ENCODE measurements at regions not wholly inside any gene's neighbourhood (a gene's known extent, or its start where the extent isn't known, plus 50 kb on each side); places are given as distances from the start of the nearest gene placed in this dataset.
A peak's percentile ranks its signal among the peaks of the same experiment; 100 is the strongest.

- Histone ChIP-seq H3K9ac (ENCODE audit: low read length) (no peak overlapping the region), H3K27ac (ENCODE audit: low read depth, low read length) (no peak overlapping the region), H3K79me1 (ENCODE audit: low read length) (no peaks in the 10 kb centered on the region), H3K14ac (ENCODE audit: low read length) (no peak overlapping the region), H2BK120ac (ENCODE audit: insufficient read depth, low read length, poor library complexity) (no peak overlapping the region), H3K4me2 (ENCODE audit: low read length) (no peak overlapping the region), H4K91ac (ENCODE audit: low read depth, low read length) (no peak overlapping the region), H4K8ac (ENCODE audit: low read depth, low read length) (no peak overlapping the region), H3K79me2 (ENCODE audit: control insufficient read depth, insufficient read depth, low read length, poor library complexity) (no peaks in the 10 kb centered on the region), H3K4ac (ENCODE audit: low read depth, low read length) (no peak overlapping the region), H3K18ac (ENCODE audit: low read length) (no peak overlapping the region), H3K4me3 (ENCODE audit: low read depth, low read length) (no peak overlapping the region), H3K36me3 (ENCODE audit: control insufficient read depth in 1 of 2, insufficient read depth in 2 of 2, low read length in 2 of 2) (no peaks in the 10 kb centered on the region), H3K4me1 (ENCODE audit: control insufficient read depth in 1 of 2, insufficient read depth in 2 of 2, low read length in 2 of 2) (peaks cover 0 to 2% of the 10 kb centered on the region in 2 experiments), H2BK5ac (ENCODE audit: low read depth, low read length, poor library complexity) (no peak overlapping the region), H2AK5ac (ENCODE audit: low read length) (no peak overlapping the region), H2BK12ac (ENCODE audit: low read length) (no peak overlapping the region), H3K23ac (ENCODE audit: low read length) (no peak overlapping the region), H2AFZ (ENCODE audit: insufficient read depth, low read length, poor library complexity) (no peak overlapping the region), H4K12ac (ENCODE audit: low read depth, low read length) (no peak overlapping the region), H3K27me3 (ENCODE audit: insufficient read depth, low read length) (no peaks in the 10 kb centered on the region), H3K9me3 (ENCODE audit: insufficient read depth, low read depth, low read length) (peaks cover 8% of the 10 kb centered on the region)
- no peak for DNase-seq
- WGBS (ENCODE audit: extremely low coverage, insufficient coverage, insufficient read length): no CpG with 5 or more reads among the region's 4 CpGs
Observed at GRCh38 chr7:107233-107632, 85.1 kb upstream of the FAM20C start.

GRCh38 chr7:107907-108306, 84.5 kb upstream of the FAM20C start:
- Histone ChIP-seq H3K27me3 (ENCODE audit: insufficient read depth, low read length) (no peaks in the 10 kb centered on the region), H4K8ac (ENCODE audit: low read depth, low read length) (no peak overlapping the region), H3K36me3 (ENCODE audit: control insufficient read depth in 1 of 2, insufficient read depth in 2 of 2, low read length in 2 of 2) (no peaks in the 10 kb centered on the region), H3K9ac (ENCODE audit: low read length) (no peak overlapping the region), H4K91ac (ENCODE audit: low read depth, low read length) (no peak overlapping the region), H3K4me1 (ENCODE audit: control insufficient read depth in 1 of 2, insufficient read depth in 2 of 2, low read length in 2 of 2) (no peaks in the 10 kb centered on the region), H4K12ac (ENCODE audit: low read depth, low read length) (no peak overlapping the region), H2AK5ac (ENCODE audit: low read length) (no peak overlapping the region), H2AFZ (ENCODE audit: insufficient read depth, low read length, poor library complexity) (no peak overlapping the region), H3K4me2 (ENCODE audit: low read length) (no peak overlapping the region), H2BK5ac (ENCODE audit: low read depth, low read length, poor library complexity) (no peak overlapping the region), H2BK120ac (ENCODE audit: insufficient read depth, low read length, poor library complexity) (no peak overlapping the region), H3K4me3 (ENCODE audit: low read depth, low read length) (peak overlapping the region; percentile 17), H3K27ac (ENCODE audit: low read depth, low read length) (no peak overlapping the region), H3K9me3 (ENCODE audit: insufficient read depth, low read depth, low read length) (peaks cover 8% of the 10 kb centered on the region), H3K18ac (ENCODE audit: low read length) (no peak overlapping the region), H3K79me1 (ENCODE audit: low read length) (no peaks in the 10 kb centered on the region), H2BK12ac (ENCODE audit: low read length) (no peak overlapping the region), H3K79me2 (ENCODE audit: control insufficient read depth, insufficient read depth, low read length, poor library complexity) (no peaks in the 10 kb centered on the region), H3K14ac (ENCODE audit: low read length) (no peak overlapping the region), H3K23ac (ENCODE audit: low read length) (no peak overlapping the region), H3K4ac (ENCODE audit: low read depth, low read length) (no peak overlapping the region)
- no peak for DNase-seq
- no CpG with 5 or more reads among the region's 3 CpGs for WGBS (ENCODE audit: extremely low coverage, insufficient coverage, insufficient read length)

- Histone ChIP-seq H4K91ac (ENCODE audit: low read depth, low read length) (no peak overlapping the region), H3K4me2 (ENCODE audit: low read length) (no peak overlapping the region), H3K23ac (ENCODE audit: low read length) (no peak overlapping the region)
Observed at GRCh38 chr7:109094-109493, 83.3 kb upstream of the FAM20C start.

GRCh38 chr7:109898-110556, 82.3 kb upstream of the FAM20C start:
- no peak overlapping the region for H3K4ac ChIP-seq (ENCODE audit: low read depth, low read length)
- no CpG with 5 or more reads among the region's 21 CpGs for WGBS (ENCODE audit: extremely low coverage, insufficient coverage, insufficient read length)
- no peak overlapping the region for H3K4me3 ChIP-seq (ENCODE audit: low read depth, low read length)
- no peak overlapping the region for H3K23ac ChIP-seq (ENCODE audit: low read length)
- no peak overlapping the region for H2AK5ac ChIP-seq (ENCODE audit: low read length)
- no peaks in the 10 kb centered on the region for H3K79me2 ChIP-seq (ENCODE audit: control insufficient read depth, insufficient read depth, low read length, poor library complexity)
- H4K8ac ChIP-seq (ENCODE audit: low read depth, low read length): no peak overlapping the region
- no peaks in the 10 kb centered on the region for H3K27me3 ChIP-seq (ENCODE audit: insufficient read depth, low read length)
- H4K91ac ChIP-seq (ENCODE audit: low read depth, low read length): no peak overlapping the region
- no peaks in the 10 kb centered on the region for H3K79me1 ChIP-seq (ENCODE audit: low read length)
- no peak for DNase-seq
- H3K27ac ChIP-seq (ENCODE audit: low read depth, low read length): no peak overlapping the region
- H4K12ac ChIP-seq (ENCODE audit: low read depth, low read length): no peak overlapping the region
- H3K14ac ChIP-seq (ENCODE audit: low read length): no peak overlapping the region
- peaks cover 8% of the 10 kb centered on the region for H3K9me3 ChIP-seq (ENCODE audit: insufficient read depth, low read depth, low read length)
- H2BK120ac ChIP-seq (ENCODE audit: insufficient read depth, low read length, poor library complexity): no peak overlapping the region
- H3K36me3 ChIP-seq (ENCODE audit: control insufficient read depth in 1 of 2, insufficient read depth in 2 of 2, low read length in 2 of 2): no peaks in the 10 kb centered on the region
- H3K9ac ChIP-seq (ENCODE audit: low read length): no peak overlapping the region
- no peak overlapping the region for H2AFZ ChIP-seq (ENCODE audit: insufficient read depth, low read length, poor library complexity)
- H3K18ac ChIP-seq (ENCODE audit: low read length): no peak overlapping the region
- H3K4me1 ChIP-seq (ENCODE audit: control insufficient read depth in 1 of 2, insufficient read depth in 2 of 2, low read length in 2 of 2): no peaks in the 10 kb centered on the region
- H2BK5ac ChIP-seq (ENCODE audit: low read depth, low read length, poor library complexity): no peak overlapping the region
- H3K4me2 ChIP-seq (ENCODE audit: low read length): no peak overlapping the region
- no peak overlapping the region for H2BK12ac ChIP-seq (ENCODE audit: low read length)

More at GRCh38 chr7:109094-109493, 83.3 kb upstream of the FAM20C start:
- Histone ChIP-seq H2AK5ac (ENCODE audit: low read length) (no peak overlapping the region), H3K27ac (ENCODE audit: low read depth, low read length) (no peak overlapping the region), H3K9me3 (ENCODE audit: insufficient read depth, low read depth, low read length) (peaks cover 8% of the 10 kb centered on the region), H3K4ac (ENCODE audit: low read depth, low read length) (no peak overlapping the region), H3K4me3 (ENCODE audit: low read depth, low read length) (no peak overlapping the region), H2BK120ac (ENCODE audit: insufficient read depth, low read length, poor library complexity) (no peak overlapping the region), H4K8ac (ENCODE audit: low read depth, low read length) (no peak overlapping the region), H2AFZ (ENCODE audit: insufficient read depth, low read length, poor library complexity) (no peak overlapping the region), H3K9ac (ENCODE audit: low read length) (no peak overlapping the region), H3K4me1 (ENCODE audit: control insufficient read depth in 1 of 2, insufficient read depth in 2 of 2, low read length in 2 of 2) (no peaks in the 10 kb centered on the region), H2BK5ac (ENCODE audit: low read depth, low read length, poor library complexity) (no peak overlapping the region), H2BK12ac (ENCODE audit: low read length) (no peak overlapping the region), H3K27me3 (ENCODE audit: insufficient read depth, low read length) (no peaks in the 10 kb centered on the region), H3K18ac (ENCODE audit: low read length) (no peak overlapping the region), H4K12ac (ENCODE audit: low read depth, low read length) (no peak overlapping the region), H3K14ac (ENCODE audit: low read length) (no peak overlapping the region), H3K36me3 (ENCODE audit: control insufficient read depth in 1 of 2, insufficient read depth in 2 of 2, low read length in 2 of 2) (no peaks in the 10 kb centered on the region), H3K79me1 (ENCODE audit: low read length) (no peaks in the 10 kb centered on the region), H3K79me2 (ENCODE audit: control insufficient read depth, insufficient read depth, low read length, poor library complexity) (no peaks in the 10 kb centered on the region)
- no peak for DNase-seq
- no CpG with 5 or more reads among the region's 10 CpGs for WGBS (ENCODE audit: extremely low coverage, insufficient coverage, insufficient read length)

Measured in trophoblast cell (in vitro differentiated cells and primary cell).